HG03159 (cell line): ENCODE measurements at regions not wholly inside any gene's neighbourhood (a gene's known extent, or its start where the extent isn't known, plus 50 kb on each side); places are given as distances from the start of the nearest gene placed in this dataset.
A peak's percentile ranks its signal among the peaks of the same experiment; 100 is the strongest.
"Not testable (repeated sequence)": the region's sequence is repeated elsewhere in the genome, so short reads cannot be mapped to it uniquely, and the experiment has no call there.

ENCODE experiments used
- ATAC-seq: cut with Tn5 transposase; IDR thresholded peaks from one replicate; pipeline ENCODE4 v1.9.1; 2021; ENCODE audit warnings: mild to moderate bottlenecking, moderate library complexity; ENCODE audit not compliant: unreplicated experiment

- no peak for ATAC-seq
These were observed 105.1 kb upstream of the BCL6 start for GRCh38 chr3:187850258-187850921.

- ATAC-seq, result no peak
These were observed 107.8 kb upstream of the BCL6 start for GRCh38 chr3:187852842-187853730.

GRCh38 chr3:187855131-187855530 is 109.9 kb upstream of the BCL6 start:
- ATAC-seq, result no peak

GRCh38 chr3:187856555-187856954 is 111.3 kb upstream of the BCL6 start:
- ATAC-seq, result no peak

- no peak for ATAC-seq
These were observed 112.8 kb upstream of the BCL6 start for GRCh38 chr3:187858041-187858440.

GRCh38 chr3:187858711-187859110 is 113.4 kb upstream of the BCL6 start:
- no peak for ATAC-seq

GRCh38 chr3:187862701-187863277 is 117.5 kb upstream of the BCL6 start:
- not testable (repeated sequence) for ATAC-seq

- ATAC-seq, result peak; percentile 65
These were observed 125.3 kb upstream of the BCL6 start for GRCh38 chr3:187870360-187871203.

- no peak for ATAC-seq
These were observed 125.9 kb upstream of the BCL6 start for GRCh38 chr3:187871204-187871591.

GRCh38 chr3:187871848-187872247 is 126.6 kb upstream of the BCL6 start:
- ATAC-seq, result no peak

GRCh38 chr3:187873843-187874242 is 128.6 kb upstream of the BCL6 start:
- ATAC-seq, result no peak

- no peak for ATAC-seq
These were observed 130.6 kb upstream of the BCL6 start for GRCh38 chr3:187875863-187876262.

GRCh38 chr3:187878772-187879518 is 133.7 kb upstream of the BCL6 start:
- ATAC-seq, result no peak

GRCh38 chr3:187880441-187880840 is 135.2 kb upstream of the BCL6 start:
- no peak for ATAC-seq

- no peak for ATAC-seq
These were observed 135.6 kb upstream of the BCL6 start for GRCh38 chr3:187880851-187881250.

GRCh38 chr3:187888701-187889100 is 143.4 kb upstream of the BCL6 start:
- ATAC-seq, result no peak

GRCh38 chr3:187889106-187889505 is 143.8 kb upstream of the BCL6 start:
- no peak for ATAC-seq

- ATAC-seq, result no peak
These were observed 144.5 kb upstream of the BCL6 start for GRCh38 chr3:187889601-187890404.

- ATAC-seq, result not testable (repeated sequence)
These were observed 145.1 kb upstream of the BCL6 start for GRCh38 chr3:187890405-187890752.

- no peak for ATAC-seq
These were observed 151.4 kb upstream of the BCL6 start for GRCh38 chr3:187896646-187897045.
